Ovary (tissue), 7 donors: ENCODE measurements at regions not wholly inside any gene's neighbourhood (a gene's known extent, or its start where the extent isn't known, plus 50 kb on each side); places are given as distances from the start of the nearest gene placed in this dataset.

Source experiments
- DNase-seq, 5 donors: peaks; one replicate each; pipeline ENCODE4 v3.0.0-alpha.2; 2019 to 2020
- H3K27ac ChIP-seq, 2 donors: fragments of 200-600 bp; one replicate each; pipeline versions ENCODE4 v1.5.1 to v1.8.0; 2019 to 2022
- H3K27me3 ChIP-seq: fragments of 200-600 bp; one replicate; pipeline ENCODE4 v1.8.0; 2022
- H3K36me3 ChIP-seq: fragments of 200-600 bp; sonication (generic); one replicate; pipeline ENCODE4 v1.5.1; 2019
- H3K4me1 ChIP-seq: one replicate; pipeline ENCODE4 v1.8.1; 2013; ENCODE audit warnings: mild to moderate bottlenecking, moderate library complexity; ENCODE audit not compliant: insufficient read depth
- H3K4me3 ChIP-seq: fragments of 200-600 bp; sonication (generic); one replicate; pipeline ENCODE4 v1.5.1; 2017
- H3K9me3 ChIP-seq, 2 donors: fragments of 200-600 bp in 1 of 2; sonication (generic) in 1 of 2; one replicate each; pipeline versions ENCODE4 v1.5.1 to v1.8.1; 2013 to 2019; ENCODE audit warnings: mild to moderate bottlenecking in 1 of 2, moderate library complexity in 1 of 2
- CTCF ChIP-seq, 3 donors: fragments of 450-650 bp in 2 of 3; fragments of 200-600 bp in 1 of 3; IDR thresholded peaks; one replicate each; pipeline versions ENCODE4 v1.5.1 to v1.8.0; 2016 to 2022; ENCODE audit warnings: antibody characterized with exemption in 3 of 3, mild to moderate bottlenecking in 1 of 3
- EP300 ChIP-seq: sonication (generic); formaldehyde crosslinking; IDR thresholded peaks from one replicate; pipeline ENCODE4 v1.6.1; 2017; ENCODE audit warnings: antibody characterized with exemption
- POLR2A ChIP-seq: fragments of 450-650 bp; IDR thresholded peaks from one replicate; pipeline ENCODE4 v1.6.1; 2017; ENCODE audit warnings: antibody characterized with exemption, mild to moderate bottlenecking, moderate library complexity
- WGBS, 3 donors: extraction: QIAGEN DNeasy Blood & Tissue Kit in 1 of 3; methylation state at CpG; one replicate each; pipeline versions ENCODE4 v1.1.5 to v1.1.7; 2013 to 2017; 5-methylcytosine and 5-hydroxymethylcytosine counted together
- intact Hi-C, 4 donors: fragments of 100-400 bp; cut with DNase I; formaldehyde crosslinking; loops; one replicate each; pipeline versions ENCODE4 v1.11.0 to v1.15.1; 2022 to 2023
- donor health status: DM: no; HTN: no; CAD: no; lungs with moderate emphysema.
- donor health status: DM: no; HTN: no; CAD: no.
- donor health status: Bipolar disorder and iron deficiency.
- donor health status: DM: no; HTN: no; CAD: no.
- donor health status: DM: yes; HTN: yes; CAD: no.

- no peak for DNase-seq
- H3K27me3 ChIP-seq, result no peaks in the 10 kb centered on the region
- TF ChIP-seq CTCF (IDR thresholded peaks at IDR 0.05), result no peak
- no peak for TF ChIP-seq POLR2A
- no peak for TF ChIP-seq EP300
- H3K36me3 ChIP-seq, result no peaks in the 10 kb centered on the region
- no peak overlapping the region for H3K4me3 ChIP-seq
- no peaks in the 10 kb centered on the region for H3K9me3 ChIP-seq
- no peaks in the 10 kb centered on the region for H3K4me1 ChIP-seq
- 50 to 66% (median 51%) methylated on average over 6 of the region's 6 CpGs for WGBS, 3 donors
- H3K27ac ChIP-seq, result no peak overlapping the region
- intact Hi-C loops, result no loop called here
Measured at GRCh38 chr12:75960086-75960910, 71.3 kb downstream of the PHLDA1 start.

- Histone ChIP-seq H3K4me1 (no peaks in the 10 kb centered on the region), H3K27me3 (no peaks in the 10 kb centered on the region), H3K4me3 (no peak overlapping the region), H3K36me3 (no peaks in the 10 kb centered on the region), H3K27ac (no peak overlapping the region), H3K9me3 (no peaks in the 10 kb centered on the region)
- DNase-seq, result no peak
- 78 to 83% (median 81%) methylated on average over 2 of the region's 2 CpGs for WGBS, 3 donors
- intact Hi-C loops, result no loop called here
- TF ChIP-seq CTCF (IDR thresholded peaks at IDR 0.05) (no peak), EP300 (no peak), POLR2A (no peak)
Measured at GRCh38 chr12:75959506-75959905, 72.1 kb downstream of the PHLDA1 start.

GRCh38 chr12:75959060-75959459 is 72.5 kb downstream of the PHLDA1 start:
- 51 to 59% (median 59%) methylated on average over 2 of the region's 2 CpGs for WGBS, 3 donors
- intact Hi-C loops, result no loop called here

GRCh38 chr12:75955251-75955650 is 76.3 kb downstream of the PHLDA1 start:
- Histone ChIP-seq H3K4me3 (no peak overlapping the region), H3K4me1 (peaks cover 9% of the 10 kb centered on the region), H3K9me3 (no peaks in the 10 kb centered on the region), H3K27ac (no peak overlapping the region), H3K27me3 (no peaks in the 10 kb centered on the region), H3K36me3 (no peaks in the 10 kb centered on the region)
- intact Hi-C loops, result no loop called here
- WGBS, 3 donors, result 61 to 75% (median 67%) methylated on average over 3 of the region's 3 CpGs
- TF ChIP-seq POLR2A, result no peak
- no peak for DNase-seq

More at GRCh38 chr12:75959060-75959459, 72.5 kb downstream of the PHLDA1 start:
- Histone ChIP-seq H3K9me3 (no peaks in the 10 kb centered on the region), H3K36me3 (no peaks in the 10 kb centered on the region), H3K27me3 (no peaks in the 10 kb centered on the region), H3K4me3 (no peak overlapping the region), H3K4me1 (no peaks in the 10 kb centered on the region), H3K27ac (no peak overlapping the region)
- DNase-seq, result no peak
- no peak for TF ChIP-seq POLR2A
- TF ChIP-seq EP300, result no peak

GRCh38 chr12:75954749-75955148 is 76.8 kb downstream of the PHLDA1 start:
- DNase-seq, result no peak
- intact Hi-C loops, result no loop called here
- H3K36me3 ChIP-seq, result no peaks in the 10 kb centered on the region
- H3K4me1 ChIP-seq, result peaks cover 9% of the 10 kb centered on the region
- WGBS, 3 donors, result 96 to 99% (median 97%) methylated on average over 2 of the region's 2 CpGs
- H3K27ac ChIP-seq, result no peak overlapping the region
- no peak overlapping the region for H3K4me3 ChIP-seq
- no peaks in the 10 kb centered on the region for H3K9me3 ChIP-seq
- TF ChIP-seq EP300 (no peak), CTCF (IDR thresholded peaks at IDR 0.05) (no peak), POLR2A (no peak)
- H3K27me3 ChIP-seq, result no peaks in the 10 kb centered on the region
